ENCODE measurements at regions not wholly inside any gene's neighbourhood (a gene's known extent, or its start where the extent isn't known, plus 50 kb on each side); places are given as distances from the start of the nearest gene placed in this dataset.
A peak's percentile ranks its signal among the peaks of the same experiment; 100 is the strongest.
"Not testable (repeated sequence)": the region's sequence is repeated elsewhere in the genome, so short reads cannot be mapped to it uniquely, and the experiment has no call there.

GRCh38 chr10:47164126-47164799 lies 135.7 kb upstream of the GDF10 start:
- no peak overlapping the region for H3K27ac ChIP-seq (ENCODE audit: insufficient read depth, low read length, poor library complexity, severe bottlenecking)

GRCh38 chr10:47164800-47165128 lies 135.2 kb upstream of the GDF10 start:
- Histone ChIP-seq H3K36me3 (ENCODE audit: control insufficient read depth, insufficient read depth, low read length) (no peaks in the 10 kb centered on the region), H3K4me3 (ENCODE audit: insufficient read depth, low read depth, low read length, poor library complexity, severe bottlenecking) (no peak overlapping the region), H3K27ac (ENCODE audit: insufficient read depth, low read length, poor library complexity, severe bottlenecking) (no peak overlapping the region), H3K4me1 (ENCODE audit: control insufficient read depth, insufficient read depth, low read length, poor library complexity, severe bottlenecking) (no peaks in the 10 kb centered on the region), H3K9me3 (ENCODE audit: control insufficient read depth, low read length) (no peaks in the 10 kb centered on the region), H3K27me3 (replicated peaks; ENCODE audit: control insufficient read depth, insufficient read depth, low read length, poor library complexity, severe bottlenecking) (no peaks in the 10 kb centered on the region)
- DNase-seq, result no peak

More at GRCh38 chr10:47164126-47164799, 135.7 kb upstream of the GDF10 start:
- DNase-seq, result no peak
- no peak overlapping the region for H3K4me3 ChIP-seq (ENCODE audit: insufficient read depth, low read depth, low read length, poor library complexity, severe bottlenecking)
- no peaks in the 10 kb centered on the region for H3K27me3 ChIP-seq (replicated peaks; ENCODE audit: control insufficient read depth, insufficient read depth, low read length, poor library complexity, severe bottlenecking)
- H3K9me3 ChIP-seq (ENCODE audit: control insufficient read depth, low read length), result no peaks in the 10 kb centered on the region
- H3K4me1 ChIP-seq (ENCODE audit: control insufficient read depth, insufficient read depth, low read length, poor library complexity, severe bottlenecking), result no peaks in the 10 kb centered on the region
- no peaks in the 10 kb centered on the region for H3K36me3 ChIP-seq (ENCODE audit: control insufficient read depth, insufficient read depth, low read length)

GRCh38 chr10:47165168-47165710 lies 134.8 kb upstream of the GDF10 start:
- H3K9me3 ChIP-seq (ENCODE audit: control insufficient read depth, low read length), result no peaks in the 10 kb centered on the region
- H3K4me3 ChIP-seq (ENCODE audit: insufficient read depth, low read depth, low read length, poor library complexity, severe bottlenecking), result peak overlapping the region; percentile 65
- H3K36me3 ChIP-seq (ENCODE audit: control insufficient read depth, insufficient read depth, low read length), result no peaks in the 10 kb centered on the region
- no peaks in the 10 kb centered on the region for H3K27me3 ChIP-seq (replicated peaks; ENCODE audit: control insufficient read depth, insufficient read depth, low read length, poor library complexity, severe bottlenecking)
- DNase-seq, result no peak
- H3K4me1 ChIP-seq (ENCODE audit: control insufficient read depth, insufficient read depth, low read length, poor library complexity, severe bottlenecking), result no peaks in the 10 kb centered on the region
- peak overlapping the region; percentile 63 for H3K27ac ChIP-seq (ENCODE audit: insufficient read depth, low read length, poor library complexity, severe bottlenecking)

GRCh38 chr10:47165711-47166404 lies 134.1 kb upstream of the GDF10 start:
- Histone ChIP-seq H3K27me3 (replicated peaks; ENCODE audit: control insufficient read depth, insufficient read depth, low read length, poor library complexity, severe bottlenecking) (no peaks in the 10 kb centered on the region), H3K4me3 (ENCODE audit: insufficient read depth, low read depth, low read length, poor library complexity, severe bottlenecking) (peak overlapping the region; percentile 65), H3K27ac (ENCODE audit: insufficient read depth, low read length, poor library complexity, severe bottlenecking) (peak overlapping the region; percentile 63), H3K36me3 (ENCODE audit: control insufficient read depth, insufficient read depth, low read length) (no peaks in the 10 kb centered on the region), H3K4me1 (ENCODE audit: control insufficient read depth, insufficient read depth, low read length, poor library complexity, severe bottlenecking) (no peaks in the 10 kb centered on the region), H3K9me3 (ENCODE audit: control insufficient read depth, low read length) (no peaks in the 10 kb centered on the region)
- DNase-seq, result no peak

GRCh38 chr10:47166405-47166777 lies 133.6 kb upstream of the GDF10 start:
- Histone ChIP-seq H3K36me3 (ENCODE audit: control insufficient read depth, insufficient read depth, low read length) (no peaks in the 10 kb centered on the region), H3K4me1 (ENCODE audit: control insufficient read depth, insufficient read depth, low read length, poor library complexity, severe bottlenecking) (no peaks in the 10 kb centered on the region), H3K4me3 (ENCODE audit: insufficient read depth, low read depth, low read length, poor library complexity, severe bottlenecking) (no peak overlapping the region), H3K27me3 (replicated peaks; ENCODE audit: control insufficient read depth, insufficient read depth, low read length, poor library complexity, severe bottlenecking) (no peaks in the 10 kb centered on the region), H3K9me3 (ENCODE audit: control insufficient read depth, low read length) (no peaks in the 10 kb centered on the region), H3K27ac (ENCODE audit: insufficient read depth, low read length, poor library complexity, severe bottlenecking) (no peak overlapping the region)
- DNase-seq, result no peak

GRCh38 chr10:47166808-47167581 lies 133.0 kb upstream of the GDF10 start:
- not testable (repeated sequence) for DNase-seq; H3K9me3 ChIP-seq (ENCODE audit: control insufficient read depth, low read length); H3K27ac ChIP-seq (ENCODE audit: insufficient read depth, low read length, poor library complexity, severe bottlenecking); H3K36me3 ChIP-seq (ENCODE audit: control insufficient read depth, insufficient read depth, low read length); H3K4me1 ChIP-seq (ENCODE audit: control insufficient read depth, insufficient read depth, low read length, poor library complexity, severe bottlenecking); H3K4me3 ChIP-seq (ENCODE audit: insufficient read depth, low read depth, low read length, poor library complexity, severe bottlenecking); H3K27me3 ChIP-seq (replicated peaks; ENCODE audit: control insufficient read depth, insufficient read depth, low read length, poor library complexity, severe bottlenecking)

GRCh38 chr10:47167591-47167990 lies 132.4 kb upstream of the GDF10 start:
- H3K4me3 ChIP-seq (ENCODE audit: insufficient read depth, low read depth, low read length, poor library complexity, severe bottlenecking), result no peak overlapping the region

GRCh38 chr10:47169581-47169980 lies 130.4 kb upstream of the GDF10 start:
- no peak overlapping the region for H3K4me3 ChIP-seq (ENCODE audit: insufficient read depth, low read depth, low read length, poor library complexity, severe bottlenecking)
- H3K36me3 ChIP-seq (ENCODE audit: control insufficient read depth, insufficient read depth, low read length), result no peaks in the 10 kb centered on the region
- no peaks in the 10 kb centered on the region for H3K4me1 ChIP-seq (ENCODE audit: control insufficient read depth, insufficient read depth, low read length, poor library complexity, severe bottlenecking)
- H3K27ac ChIP-seq (ENCODE audit: insufficient read depth, low read length, poor library complexity, severe bottlenecking), result no peak overlapping the region
- DNase-seq, result no peak
- no peaks in the 10 kb centered on the region for H3K9me3 ChIP-seq (ENCODE audit: control insufficient read depth, low read length)
- no peaks in the 10 kb centered on the region for H3K27me3 ChIP-seq (replicated peaks; ENCODE audit: control insufficient read depth, insufficient read depth, low read length, poor library complexity, severe bottlenecking)

More at GRCh38 chr10:47167591-47167990, 132.4 kb upstream of the GDF10 start:
- Histone ChIP-seq H3K27me3 (replicated peaks; ENCODE audit: control insufficient read depth, insufficient read depth, low read length, poor library complexity, severe bottlenecking) (no peaks in the 10 kb centered on the region), H3K27ac (ENCODE audit: insufficient read depth, low read length, poor library complexity, severe bottlenecking) (no peak overlapping the region), H3K36me3 (ENCODE audit: control insufficient read depth, insufficient read depth, low read length) (no peaks in the 10 kb centered on the region), H3K4me1 (ENCODE audit: control insufficient read depth, insufficient read depth, low read length, poor library complexity, severe bottlenecking) (no peaks in the 10 kb centered on the region), H3K9me3 (ENCODE audit: control insufficient read depth, low read length) (no peaks in the 10 kb centered on the region)
- no peak for DNase-seq

- Histone ChIP-seq H3K36me3 (ENCODE audit: control insufficient read depth, insufficient read depth, low read length) (no peaks in the 10 kb centered on the region), H3K9me3 (ENCODE audit: control insufficient read depth, low read length) (no peaks in the 10 kb centered on the region), H3K4me3 (ENCODE audit: insufficient read depth, low read depth, low read length, poor library complexity, severe bottlenecking) (no peak overlapping the region), H3K27me3 (replicated peaks; ENCODE audit: control insufficient read depth, insufficient read depth, low read length, poor library complexity, severe bottlenecking) (no peaks in the 10 kb centered on the region), H3K4me1 (ENCODE audit: control insufficient read depth, insufficient read depth, low read length, poor library complexity, severe bottlenecking) (no peaks in the 10 kb centered on the region), H3K27ac (ENCODE audit: insufficient read depth, low read length, poor library complexity, severe bottlenecking) (no peak overlapping the region)
- DNase-seq, result no peak
Measured at GRCh38 chr10:47173929-47174442, 126.0 kb upstream of the GDF10 start.

All from effector memory CD4-positive, alpha-beta T cell (primary cell).